Neural cell (in vitro differentiated cells): ENCODE measurements at regions not wholly inside any gene's neighbourhood (a gene's known extent, or its start where the extent isn't known, plus 50 kb on each side); places are given as distances from the start of the nearest gene placed in this dataset.

Experiments used
- CTCF ChIP-seq: fragments of 450-650 bp; IDR thresholded peaks from 2 replicates; pipeline ENCODE4 v1.5.1; 2014; ENCODE audit warnings: antibody characterized with exemption, mild to moderate bottlenecking, moderate library complexity; ENCODE audit not compliant: poor library complexity, severe bottlenecking
- RAD21 ChIP-seq: fragments of 450-650 bp; conservative IDR thresholded peaks from 2 replicates; pipeline ENCODE4 v1.6.1; 2014; ENCODE audit warnings: antibody characterized with exemption, mild to moderate bottlenecking, moderate library complexity

DNA sequence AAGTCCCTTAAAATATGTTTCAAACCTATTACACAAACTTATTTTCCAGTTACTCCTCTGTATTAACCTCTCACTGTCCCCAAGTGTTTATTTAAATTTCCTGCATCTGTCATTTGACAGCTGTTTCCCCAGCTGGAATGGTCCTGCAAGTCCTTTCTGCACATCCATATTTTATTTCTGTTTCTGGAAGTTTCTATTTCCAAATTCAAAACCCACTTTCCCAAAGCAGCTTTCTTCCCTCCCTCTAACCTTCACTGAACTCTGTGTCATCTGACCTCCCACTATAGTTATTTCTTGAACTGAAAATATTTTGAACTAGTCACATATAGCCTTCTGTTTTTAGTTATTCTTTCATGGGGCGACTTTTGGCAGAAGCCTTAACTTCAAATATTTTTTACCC, 459.4 kb upstream of the MC4R start:
- no peak for TF ChIP-seq RAD21
- TF ChIP-seq CTCF, result no peak
